Stimulated activated CD8-positive, alpha-beta memory T cell treated with anti-CD3 and anti-CD28 coated beads, Interleukin-4, amount 100 ng/mL, for 24 hours (primary cell): ENCODE measurements at regions not wholly inside any gene's neighbourhood (a gene's known extent, or its start where the extent isn't known, plus 50 kb on each side); places are given as distances from the start of the nearest gene placed in this dataset.
"Not testable (repeated sequence)": the region's sequence is repeated elsewhere in the genome, so short reads cannot be mapped to it uniquely, and the experiment has no call there.

Experiments
- DNase-seq: peaks from one replicate; pipeline ENCODE4 v3.0.0-alpha.2; 2020; ENCODE audit warnings: low read depth

DNA sequence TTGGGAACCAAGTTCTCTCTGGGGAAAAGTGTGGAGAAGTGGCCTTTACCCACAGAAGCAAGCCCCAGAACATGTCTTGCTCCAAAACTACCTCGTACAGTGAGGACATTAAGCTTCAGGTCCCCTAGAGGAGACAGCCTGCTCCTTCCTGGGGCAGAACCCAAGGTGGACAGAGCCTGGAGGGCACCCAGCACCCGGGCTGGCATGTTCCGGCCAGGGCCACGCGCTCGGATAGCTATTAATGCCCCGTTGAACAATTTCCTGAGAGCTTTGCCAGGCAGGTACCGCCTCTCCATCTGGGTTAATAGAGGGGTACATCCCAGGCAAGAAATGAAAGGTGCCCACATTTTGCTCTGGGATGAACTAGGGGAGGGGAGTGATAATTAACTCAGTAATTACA is 169.0 kb upstream of the GRK3 start:
- no peak for DNase-seq

DNA sequence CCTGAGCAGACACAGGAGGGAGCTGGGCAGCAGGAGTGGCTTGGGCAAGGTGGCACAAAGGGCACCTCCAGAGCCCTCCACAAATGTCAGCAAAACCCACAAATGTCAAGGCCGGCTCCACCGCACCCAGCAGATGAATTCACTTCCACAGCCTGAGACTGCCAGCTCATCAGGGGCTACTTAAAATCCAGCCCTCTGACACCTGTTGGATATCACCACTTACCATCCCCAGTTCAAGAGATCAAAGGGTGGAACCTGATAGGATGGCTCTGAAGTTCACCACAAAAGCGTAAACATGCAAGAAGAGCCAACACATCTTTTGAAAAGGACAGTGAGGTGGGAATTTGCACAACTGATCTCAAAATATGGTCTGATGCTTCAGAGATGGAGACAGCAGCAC is 168.6 kb upstream of the GRK3 start:
- no peak for DNase-seq

DNA sequence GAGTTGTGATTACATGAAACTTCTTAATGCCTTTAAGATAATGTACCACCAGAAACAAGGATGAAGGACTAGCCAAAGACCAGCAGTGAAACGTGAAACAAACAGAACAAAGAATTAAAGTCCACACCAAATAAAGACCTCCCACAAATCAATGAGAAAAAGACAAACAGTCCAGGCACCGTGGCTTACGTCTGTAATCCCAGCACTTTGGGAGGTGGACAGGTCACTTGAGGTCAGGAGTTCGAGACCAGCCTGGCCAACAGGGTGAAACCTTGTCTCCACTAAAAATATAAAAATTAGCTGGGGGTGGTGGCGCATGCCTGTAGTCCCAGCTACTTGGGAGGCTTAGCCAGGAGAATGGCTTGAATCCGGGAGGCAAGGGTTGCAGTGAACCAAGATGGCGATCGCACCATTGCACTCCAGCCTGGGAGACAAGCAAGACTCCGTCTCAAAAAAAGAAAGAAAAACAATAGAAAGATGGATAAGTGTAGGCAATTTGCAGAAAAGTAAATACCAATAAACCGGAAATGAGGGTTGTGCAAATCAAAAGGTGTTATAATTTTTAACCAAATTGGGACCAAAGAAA is 167.8 kb upstream of the GRK3 start:
- DNase-seq = no peak

DNA sequence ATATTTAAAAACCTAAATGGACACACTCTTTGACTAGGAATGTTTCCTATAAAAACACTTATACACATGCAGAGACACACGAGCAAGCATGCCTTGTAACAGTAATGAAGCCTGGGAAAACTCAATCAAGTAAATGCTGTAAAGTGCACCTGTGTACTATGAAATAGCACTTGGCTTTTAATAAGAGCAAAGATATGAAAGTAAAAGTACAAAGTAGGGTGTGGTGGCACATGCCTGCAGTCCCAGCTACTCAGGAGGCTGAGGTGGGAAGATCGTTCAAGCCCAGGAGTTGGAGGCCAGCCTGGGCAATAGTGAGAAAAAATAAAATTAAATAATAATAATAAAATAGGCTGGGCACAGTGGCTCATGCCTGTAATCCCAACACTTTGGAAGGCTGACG is 166.9 kb upstream of the GRK3 start:
- no peak for DNase-seq

DNA sequence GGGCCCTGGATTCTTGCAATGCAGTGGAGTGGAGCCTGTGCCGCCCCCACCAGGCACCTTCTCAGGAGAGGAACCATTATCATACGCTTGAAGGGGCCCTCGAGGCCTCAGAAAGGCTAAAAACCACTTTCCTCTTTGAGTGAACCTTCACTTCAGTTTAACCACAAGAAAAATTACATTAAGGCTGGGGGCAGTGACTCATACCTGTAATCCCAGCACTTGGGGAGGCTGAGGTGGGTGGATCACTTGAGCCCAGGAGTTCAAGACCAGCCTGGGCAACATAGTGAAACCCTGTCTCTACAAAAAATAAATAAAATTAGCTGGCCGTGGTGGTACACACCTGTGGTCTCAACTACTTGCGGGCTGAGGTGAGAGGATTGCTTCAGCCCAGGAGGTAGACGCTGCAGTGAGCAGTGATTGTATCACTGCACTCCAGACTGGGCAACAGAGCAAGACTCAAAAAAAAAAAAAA is 165.8 kb upstream of the GRK3 start:
- DNase-seq = not testable (repeated sequence)

DNA sequence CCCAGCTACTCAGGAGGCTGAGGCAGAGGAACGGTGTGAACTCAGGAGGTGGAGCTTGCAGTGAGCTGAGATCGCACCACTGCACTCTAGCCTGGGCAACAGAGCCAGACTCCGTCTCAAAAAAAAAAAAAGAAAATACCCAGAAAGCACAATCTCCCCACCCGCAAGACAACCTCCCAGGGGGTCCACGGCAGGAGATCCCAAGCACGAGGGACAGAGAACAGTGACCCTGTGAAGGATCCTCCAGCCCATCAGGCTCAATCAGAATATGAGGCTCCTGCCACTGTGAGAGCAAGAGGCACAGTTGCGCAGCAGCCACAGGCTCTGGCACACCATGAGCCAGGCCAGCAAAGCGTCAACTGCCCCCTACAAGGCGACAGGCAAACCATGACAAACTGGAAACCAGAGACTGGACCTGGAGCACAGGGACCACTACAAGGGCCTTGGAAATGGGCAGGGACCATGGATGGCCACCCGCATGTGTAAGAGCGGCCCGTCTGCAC is 164.8 kb upstream of the GRK3 start:
- DNase-seq = no peak

DNA sequence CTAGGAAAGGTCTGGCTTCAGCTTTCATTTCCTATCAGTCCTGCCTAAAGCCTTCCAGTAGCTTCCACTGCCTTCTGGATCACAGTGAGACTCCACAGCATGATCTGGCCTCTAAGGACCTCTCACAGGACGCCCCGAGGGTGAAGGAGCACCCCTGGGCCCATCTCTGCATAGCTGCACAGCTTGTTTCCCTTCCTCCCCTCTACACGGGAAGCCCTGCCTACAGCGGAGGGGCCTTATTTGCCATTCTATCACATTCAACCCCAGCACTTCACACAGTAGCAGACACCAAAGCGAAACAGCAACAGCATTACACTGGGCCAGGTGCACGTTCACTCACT is 162.3 kb upstream of the GRK3 start:
- DNase-seq = no peak

DNA sequence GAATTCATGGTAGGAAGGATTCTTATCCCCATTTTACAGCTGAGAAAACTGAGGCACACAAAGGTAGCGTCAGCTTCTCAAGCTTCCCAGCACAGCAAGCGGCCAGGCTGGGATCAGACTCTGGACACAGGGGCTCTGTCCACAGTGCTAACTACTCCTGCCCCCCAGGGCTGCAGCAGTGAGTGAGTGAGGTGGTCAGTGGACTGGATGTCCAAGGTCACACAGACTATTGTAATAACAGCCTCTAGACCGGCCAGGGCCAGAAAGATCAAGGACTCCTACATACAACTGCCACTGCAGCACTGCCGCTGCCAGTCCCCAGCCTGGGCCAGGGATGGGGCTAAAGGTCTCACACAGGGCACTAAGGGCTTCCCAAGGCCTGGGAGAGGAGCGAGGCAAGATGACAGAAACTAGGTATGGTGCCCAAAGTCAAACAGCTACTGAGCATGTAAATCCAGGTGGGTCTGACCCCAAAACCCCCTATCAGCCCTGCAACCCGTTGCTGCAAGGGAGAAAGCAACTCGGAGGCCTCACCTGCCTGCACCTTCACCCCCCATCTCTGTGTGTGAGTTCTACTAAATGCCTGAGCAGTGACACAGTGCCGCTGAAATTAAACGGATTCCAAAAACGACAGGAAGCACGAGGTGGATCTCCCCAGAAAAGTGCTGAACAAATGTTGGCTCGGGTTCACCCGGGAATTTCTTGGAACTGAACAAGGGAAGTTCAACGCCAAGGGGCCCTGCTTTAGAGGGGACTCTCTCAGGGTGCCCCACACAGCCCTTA is 161.8 kb upstream of the GRK3 start:
- DNase-seq = no peak

DNA sequence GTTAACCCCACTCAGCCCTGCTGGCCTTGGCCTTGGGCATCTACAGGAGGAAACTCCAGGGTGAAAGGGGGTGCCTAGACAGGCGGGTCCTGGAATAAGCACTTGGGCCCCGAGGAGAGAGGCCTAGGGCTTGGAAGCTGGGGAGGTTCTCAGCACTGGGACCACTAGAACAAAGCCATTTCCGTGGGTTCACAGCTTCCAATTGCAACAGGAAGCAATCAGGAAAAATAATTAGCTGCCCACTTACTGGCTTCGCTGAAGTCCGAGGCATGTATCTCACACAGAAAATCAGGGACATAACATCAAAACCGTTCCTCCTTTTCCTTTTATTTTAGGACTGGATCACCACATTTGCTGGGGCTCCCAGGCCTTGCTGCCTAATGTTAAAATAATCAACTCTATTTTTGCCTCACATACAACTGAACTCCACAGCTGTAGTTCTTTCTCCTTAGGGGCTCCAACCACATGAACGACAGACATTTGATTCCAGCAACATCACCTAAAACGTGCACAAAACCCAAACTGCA is 161.1 kb upstream of the GRK3 start:
- DNase-seq = no peak

DNA sequence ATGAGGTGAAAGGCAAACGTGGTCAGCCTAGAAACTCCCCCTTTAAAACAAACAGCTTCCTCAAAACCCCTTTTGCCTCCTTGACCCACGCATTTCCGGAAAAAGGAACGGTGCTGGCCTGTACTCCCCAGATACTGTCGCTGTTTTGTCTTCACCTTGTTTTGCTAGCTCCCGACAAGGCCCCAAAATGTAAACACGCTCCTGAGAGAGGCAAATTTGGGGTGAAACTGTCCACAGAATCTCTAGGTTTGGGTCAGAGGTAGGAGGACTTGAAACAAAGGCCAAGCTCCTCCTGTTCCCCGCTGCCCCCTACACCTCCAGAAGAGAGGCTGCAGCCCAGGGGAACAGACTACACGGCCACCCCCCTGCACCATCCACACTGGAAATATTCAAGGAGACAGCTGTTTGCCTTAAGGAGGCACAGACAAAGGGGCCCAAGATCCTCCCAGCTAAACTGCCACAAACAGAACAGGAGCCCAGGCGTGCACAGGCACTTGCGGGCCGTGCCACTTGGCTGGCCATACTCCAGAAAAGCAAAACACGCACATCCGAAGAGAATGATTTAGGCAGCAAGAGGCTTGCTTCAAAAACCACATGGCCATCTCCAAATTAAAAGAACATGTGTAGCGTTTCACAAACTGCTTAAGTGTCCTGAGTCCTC is 160.5 kb upstream of the GRK3 start:
- no peak for DNase-seq

DNA sequence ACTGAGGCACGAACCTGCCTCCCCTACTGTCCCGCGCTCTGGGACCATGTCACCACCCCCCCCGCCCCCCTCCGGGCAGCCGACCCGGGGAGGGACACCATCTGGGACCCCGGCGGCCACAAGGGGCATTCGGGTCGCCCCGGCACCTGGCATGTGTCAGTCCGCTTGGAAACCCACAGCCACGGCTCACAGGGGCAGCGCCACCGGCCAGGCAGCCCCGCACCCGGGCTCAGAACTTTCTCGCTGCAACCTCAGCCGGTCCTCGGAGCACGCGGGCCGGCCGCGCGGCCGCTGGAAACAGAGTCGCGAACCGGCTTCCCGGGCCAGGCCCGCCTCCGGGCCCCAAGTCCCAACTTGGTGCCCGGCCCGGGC is 159.9 kb upstream of the GRK3 start:
- DNase-seq = no peak

DNA sequence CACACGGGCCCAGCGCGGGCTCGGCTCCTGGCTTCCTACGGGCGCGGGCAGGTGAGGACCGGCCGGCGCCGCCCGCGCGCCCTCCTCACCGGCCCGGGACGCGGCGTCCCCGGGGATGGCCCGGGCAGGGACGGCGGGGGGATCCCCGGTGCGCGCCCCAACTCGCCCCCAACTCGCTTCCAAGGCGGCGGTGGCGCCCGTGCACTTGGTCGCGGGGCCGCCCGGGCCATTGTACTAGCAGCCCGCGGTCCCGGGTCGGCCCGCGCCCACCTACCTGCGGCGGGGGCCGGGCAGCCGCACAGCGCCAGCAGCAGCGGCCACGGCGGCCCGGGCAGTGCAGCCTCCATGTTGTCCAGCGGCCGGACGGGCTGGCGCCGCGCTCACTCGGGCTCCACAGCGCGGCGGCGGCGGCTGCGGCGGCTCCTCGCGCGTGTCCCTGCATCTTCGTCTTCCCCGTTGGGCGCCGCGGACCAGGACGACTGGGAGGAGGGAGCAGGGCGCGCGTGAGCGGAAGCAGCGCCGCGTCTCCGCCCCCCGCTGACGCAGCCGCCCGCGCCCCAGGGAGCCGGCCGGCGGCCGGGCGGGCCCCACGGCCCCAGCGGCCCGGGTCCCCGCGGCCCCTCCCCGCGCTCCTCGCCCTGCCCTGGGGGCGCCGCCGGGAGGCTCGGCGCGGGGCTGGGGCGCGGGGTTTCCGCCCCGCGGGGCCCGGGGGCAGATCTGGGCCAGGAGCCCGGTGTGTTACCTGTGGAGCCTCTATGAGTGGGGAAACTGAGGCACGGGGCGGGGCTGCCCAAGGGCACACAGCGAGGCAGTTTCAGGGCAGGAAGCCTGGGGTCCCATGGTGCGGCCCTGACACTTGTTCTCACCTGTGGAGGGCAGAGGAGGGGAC is 159.3 kb upstream of the GRK3 start:
- DNase-seq = peak; percentile 61

DNA sequence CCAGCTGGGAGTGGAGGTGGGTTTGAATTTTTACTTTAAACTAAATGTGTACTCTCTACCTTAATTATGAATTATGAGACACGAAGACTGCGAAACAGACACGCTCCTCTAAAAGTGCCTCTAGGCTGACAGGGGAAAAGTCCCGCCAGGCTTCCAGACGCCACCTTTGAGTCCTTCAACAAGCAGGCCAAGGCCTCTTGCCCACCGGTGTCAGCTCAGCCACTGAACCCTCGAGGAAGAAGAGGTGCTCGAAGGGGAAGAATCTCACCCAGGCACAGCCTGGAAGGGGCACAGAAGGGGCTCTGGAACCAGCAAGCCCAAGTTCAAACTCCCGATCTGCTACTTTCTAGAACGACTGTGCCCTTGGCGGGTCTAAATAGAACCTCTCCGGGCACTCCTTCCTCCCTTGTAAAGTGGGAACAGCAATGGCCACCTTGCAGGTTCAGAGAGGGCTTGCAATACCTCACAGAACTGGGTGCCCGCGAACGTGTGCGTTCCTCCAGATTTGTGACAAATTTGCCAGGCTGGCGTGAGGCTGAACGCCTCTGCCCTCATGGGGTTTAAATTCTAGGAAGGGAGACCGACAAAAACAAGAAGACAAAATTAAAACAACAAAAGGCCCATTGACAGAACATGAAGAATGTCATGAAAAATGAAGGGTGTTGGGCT is 158.5 kb upstream of the GRK3 start:
- DNase-seq = no peak

DNA sequence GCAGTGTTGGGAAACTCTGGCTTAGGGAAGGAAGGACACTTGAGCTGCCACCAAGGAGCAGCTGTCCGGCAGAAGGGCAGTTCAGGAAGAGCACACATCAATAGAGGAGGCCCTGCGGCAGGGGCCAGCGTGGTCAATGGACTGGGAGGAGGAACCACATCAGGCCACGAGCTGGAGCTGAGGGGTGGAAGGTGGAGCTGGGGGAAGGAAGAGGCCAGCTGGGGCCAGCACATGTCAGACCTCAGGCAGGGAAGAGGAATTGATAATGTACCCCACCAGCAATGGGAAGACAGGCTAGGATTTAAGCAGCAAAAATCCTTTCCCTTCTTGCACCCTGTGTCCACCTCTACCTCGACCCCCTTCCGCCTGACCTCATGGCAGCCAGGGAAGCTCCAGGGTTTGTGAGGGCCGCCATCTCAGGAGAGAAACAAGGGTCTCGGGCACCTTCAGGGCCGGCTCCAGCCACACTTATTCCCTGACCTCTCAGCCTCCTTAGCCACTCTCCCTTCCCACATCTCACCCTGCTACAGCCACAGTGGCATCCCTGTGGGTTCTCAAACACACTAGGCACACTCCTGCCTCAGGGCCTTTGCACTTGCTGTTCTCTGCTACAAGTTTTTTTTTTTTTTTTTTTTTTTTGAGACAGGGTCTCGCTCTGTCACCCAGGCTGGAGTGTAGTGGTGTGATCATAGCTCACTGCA is 157.8 kb upstream of the GRK3 start:
- DNase-seq = no peak

DNA sequence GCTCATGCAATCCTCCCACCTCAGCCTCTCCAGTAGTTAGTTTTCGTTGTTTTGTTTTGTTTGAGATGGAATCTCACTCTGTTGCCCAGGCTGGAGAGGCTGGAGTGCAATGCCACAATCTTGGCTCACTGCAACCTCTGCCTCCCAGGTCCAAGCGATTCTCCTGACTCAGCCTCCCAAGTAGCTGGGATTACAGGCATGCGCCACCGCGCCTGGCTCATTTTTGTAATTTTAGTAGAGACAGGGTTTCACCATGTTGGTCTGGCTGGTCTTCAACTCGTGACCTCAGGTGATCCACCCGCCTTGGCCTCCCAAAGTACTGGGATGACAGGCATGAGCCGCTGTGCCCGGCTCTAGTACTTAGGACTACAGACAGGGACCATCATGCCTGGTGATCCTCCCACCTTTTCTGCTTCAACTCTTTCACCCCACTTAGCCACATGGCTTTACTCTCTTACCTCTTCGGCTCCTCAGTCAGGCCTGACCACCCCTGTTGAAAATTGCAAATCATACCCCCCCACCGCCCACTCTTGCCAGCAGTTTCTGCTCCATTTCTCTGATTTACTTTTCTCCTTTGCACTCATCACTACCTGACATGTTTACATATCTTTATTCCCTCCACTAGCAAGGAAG is 157.1 kb upstream of the GRK3 start:
- DNase-seq = no peak

DNA sequence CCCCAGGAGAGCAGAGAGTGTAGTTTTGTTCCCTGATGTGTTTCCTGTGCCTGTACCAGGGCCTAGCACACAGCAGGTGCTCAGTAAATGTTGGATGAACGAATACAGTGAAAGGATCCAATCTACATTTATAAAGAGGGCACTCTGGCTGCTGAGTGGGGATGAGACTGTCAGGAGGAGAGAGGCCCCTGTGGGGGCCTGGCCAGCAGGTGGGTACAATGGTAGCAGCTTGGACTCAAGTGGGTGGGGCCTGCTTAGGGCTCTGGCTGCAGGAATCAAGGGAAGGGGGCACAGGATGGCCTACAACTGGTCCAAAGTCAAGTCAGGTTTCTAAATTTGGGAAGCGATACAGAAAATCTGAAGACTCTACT is 156.6 kb upstream of the GRK3 start:
- no peak for DNase-seq

DNA sequence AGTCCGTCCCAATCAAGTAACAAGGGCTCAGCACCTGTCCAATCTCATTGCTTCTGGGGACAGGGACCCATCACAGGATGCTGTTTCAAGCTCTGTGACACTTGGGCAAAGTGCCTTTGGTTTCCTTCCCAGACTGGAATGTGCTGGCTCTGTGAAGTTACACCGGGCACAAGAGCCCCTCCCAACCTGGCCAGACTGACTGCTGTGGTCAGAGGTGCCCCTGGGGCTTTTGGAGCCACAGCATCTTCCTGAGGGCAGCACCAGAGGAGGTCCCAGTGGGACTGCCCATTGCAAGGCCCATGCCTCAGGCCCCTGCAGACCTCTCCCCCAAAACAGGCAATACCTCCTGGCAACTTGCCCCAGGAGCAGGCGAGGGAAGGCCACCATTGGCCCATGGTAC is 155.2 kb upstream of the GRK3 start:
- no peak for DNase-seq

DNA sequence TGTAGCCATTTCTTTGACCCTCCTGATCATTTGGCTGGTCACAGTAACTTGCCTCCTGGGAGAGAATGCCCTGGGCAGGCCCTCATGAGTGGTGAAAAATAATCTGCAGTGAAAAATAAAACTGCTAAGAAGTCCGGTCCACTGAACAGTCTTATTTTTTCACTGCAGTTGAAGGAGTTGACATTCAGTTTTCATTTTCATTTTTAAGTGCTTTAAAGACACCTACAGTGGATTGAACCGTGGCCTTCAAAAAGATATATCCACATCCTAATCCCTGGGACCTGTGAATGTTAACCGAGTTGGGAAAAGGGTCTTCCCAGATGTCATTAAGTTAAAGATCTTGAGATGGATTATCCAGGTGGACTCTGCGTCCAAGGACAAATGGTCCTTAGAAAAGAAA is 153.6 kb upstream of the GRK3 start:
- no peak for DNase-seq

DNA sequence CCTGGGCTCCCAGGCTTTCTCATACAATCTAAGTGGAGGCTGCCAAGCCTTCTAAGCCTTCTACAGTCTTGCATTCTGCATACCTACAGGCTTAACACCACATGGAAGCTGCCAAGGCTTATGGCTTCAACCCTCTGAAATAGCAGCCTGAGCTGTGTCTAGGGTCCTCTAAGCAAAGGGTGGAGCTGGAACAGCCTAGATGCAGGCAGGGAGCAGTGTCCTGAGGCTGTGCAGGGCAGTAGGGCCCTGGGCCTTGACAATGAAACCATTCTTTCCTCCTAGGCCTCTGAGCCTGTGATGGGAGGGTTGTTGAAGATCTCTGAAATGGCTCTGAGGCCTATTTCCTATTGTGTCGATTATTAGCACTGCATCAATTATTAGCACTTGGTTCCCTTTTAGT is 150.9 kb upstream of the GRK3 start:
- DNase-seq = no peak

DNA sequence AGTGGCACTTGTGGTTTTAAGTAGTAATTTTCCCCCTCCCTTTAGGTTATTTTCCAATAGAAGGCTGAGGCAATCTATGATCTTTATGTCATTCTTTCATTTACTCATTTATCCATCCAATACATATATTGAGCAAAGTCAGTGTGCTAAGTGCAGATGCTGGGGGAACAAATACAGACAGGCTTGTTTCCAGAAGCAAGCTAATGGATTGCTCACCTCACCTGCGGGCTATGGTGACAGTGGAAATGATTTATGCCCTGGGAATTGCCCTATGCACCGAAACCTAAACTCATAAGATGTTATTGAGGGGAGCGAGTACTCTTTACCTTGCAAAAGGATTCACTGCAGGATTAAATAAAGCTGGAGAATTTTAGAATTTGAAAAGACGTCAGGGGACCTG is 148.7 kb upstream of the GRK3 start:
- DNase-seq = not testable (repeated sequence)

DNA sequence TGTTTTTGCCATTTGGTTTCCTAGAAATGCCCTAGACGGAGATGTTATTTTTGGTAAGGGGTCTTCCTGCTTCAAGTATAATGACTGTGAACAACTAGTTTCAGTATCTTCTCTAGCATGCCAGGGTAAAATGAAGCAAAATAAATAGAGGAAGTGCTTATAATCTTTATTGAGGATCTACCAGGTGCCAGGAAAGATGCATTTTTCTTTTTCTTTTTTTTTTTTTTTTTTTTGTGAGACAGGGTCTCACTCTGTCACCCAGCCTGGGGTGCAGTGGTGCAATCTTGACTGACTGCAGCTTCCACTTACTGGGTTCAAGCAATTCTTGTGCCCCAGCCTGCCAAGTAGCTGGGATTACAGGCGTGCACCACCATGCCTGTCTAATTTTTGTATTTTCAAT is 146.6 kb upstream of the GRK3 start:
- DNase-seq = not testable (repeated sequence)
